Lower leg skin (tissue), 3 donors: ENCODE measurements at regions not wholly inside any gene's neighbourhood (a gene's known extent, or its start where the extent isn't known, plus 50 kb on each side); places are given as distances from the start of the nearest gene placed in this dataset.
"Not testable (repeated sequence)": the region's sequence is repeated elsewhere in the genome, so short reads cannot be mapped to it uniquely, and the experiment has no call there.

Source experiments
- POLR2A ChIP-seq, 2 donors: fragments of 450-650 bp; IDR thresholded peaks; one replicate each; pipeline ENCODE4 v1.6.1; 2016 to 2017; ENCODE audit warnings: antibody characterized with exemption in 2 of 2, mild to moderate bottlenecking in 1 of 2, moderate library complexity in 1 of 2
- TF ChIP-seq, protein P1 (sequence below), 3 donors: fragments of 450-650 bp; IDR thresholded peaks; one replicate each; pipeline ENCODE4 v1.5.1; 2016; ENCODE audit warnings: antibody characterized with exemption in 3 of 3, mild to moderate bottlenecking in 3 of 3, moderate library complexity in 2 of 3

DNA sequence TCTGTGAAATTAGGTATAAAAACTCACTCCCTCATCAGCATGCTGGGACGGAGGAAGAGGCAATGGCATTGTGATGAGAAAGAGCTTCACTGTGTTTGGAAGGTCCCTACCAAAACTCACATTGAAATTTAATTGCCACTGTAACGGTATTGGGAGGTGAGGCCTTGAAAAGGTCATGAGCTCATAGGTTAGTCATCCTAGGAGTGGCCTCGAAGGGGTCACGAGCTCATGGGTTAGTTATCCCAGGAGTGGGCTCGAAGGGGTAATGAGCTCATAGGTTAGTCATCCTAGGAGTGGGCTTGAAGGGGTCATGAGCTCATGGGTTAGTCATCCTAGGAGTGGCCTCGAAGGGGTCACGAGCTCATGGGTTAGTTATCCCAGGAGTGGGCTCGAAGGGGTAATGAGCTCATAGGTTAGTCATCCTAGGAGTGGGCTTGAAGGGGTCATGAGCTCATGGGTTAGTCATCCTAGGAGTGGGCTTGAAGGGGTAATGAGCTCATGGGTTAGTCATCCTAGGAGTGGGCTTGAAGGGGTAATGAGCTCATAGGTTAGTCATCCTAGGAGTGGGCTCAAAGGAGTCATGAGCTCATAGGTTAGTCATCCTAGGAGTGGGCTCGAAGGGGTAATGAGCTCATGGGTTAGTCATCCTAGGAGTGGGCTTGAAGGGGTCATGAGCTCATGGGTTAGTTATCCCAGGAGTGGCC lies 582.7 kb downstream of the GLRX3 start:
- TF ChIP-seq, protein P1, sequence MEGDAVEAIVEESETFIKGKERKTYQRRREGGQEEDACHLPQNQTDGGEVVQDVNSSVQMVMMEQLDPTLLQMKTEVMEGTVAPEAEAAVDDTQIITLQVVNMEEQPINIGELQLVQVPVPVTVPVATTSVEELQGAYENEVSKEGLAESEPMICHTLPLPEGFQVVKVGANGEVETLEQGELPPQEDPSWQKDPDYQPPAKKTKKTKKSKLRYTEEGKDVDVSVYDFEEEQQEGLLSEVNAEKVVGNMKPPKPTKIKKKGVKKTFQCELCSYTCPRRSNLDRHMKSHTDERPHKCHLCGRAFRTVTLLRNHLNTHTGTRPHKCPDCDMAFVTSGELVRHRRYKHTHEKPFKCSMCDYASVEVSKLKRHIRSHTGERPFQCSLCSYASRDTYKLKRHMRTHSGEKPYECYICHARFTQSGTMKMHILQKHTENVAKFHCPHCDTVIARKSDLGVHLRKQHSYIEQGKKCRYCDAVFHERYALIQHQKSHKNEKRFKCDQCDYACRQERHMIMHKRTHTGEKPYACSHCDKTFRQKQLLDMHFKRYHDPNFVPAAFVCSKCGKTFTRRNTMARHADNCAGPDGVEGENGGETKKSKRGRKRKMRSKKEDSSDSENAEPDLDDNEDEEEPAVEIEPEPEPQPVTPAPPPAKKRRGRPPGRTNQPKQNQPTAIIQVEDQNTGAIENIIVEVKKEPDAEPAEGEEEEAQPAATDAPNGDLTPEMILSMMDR (IDR thresholded peaks at IDR 0.05): not testable (repeated sequence)
- TF ChIP-seq POLR2A (IDR thresholded peaks at IDR 0.05): not testable (repeated sequence)
